HCT116 (cell line): ENCODE measurements at regions not wholly inside any gene's neighbourhood (a gene's known extent, or its start where the extent isn't known, plus 50 kb on each side); places are given as distances from the start of the nearest gene placed in this dataset.

Source experiments
- ATAC-seq: fragments of 200-7000 bp; cut with Tn5 transposase; 2 replicates; pipeline ENCODE4 v1.9.1; 2020; ENCODE audit warnings: mild to moderate bottlenecking, moderate library complexity
- BruUV-seq: library from RNA; stranded (reverse); fragments of 400-500 nt; replicated peaks from 2 replicates; lab custom pipeline; 2021; lab: Mats Ljungman, UMichigan
- CTCF ChIA-PET: fragments of 300-600 bp; sonication (Branson Sonifier 250); formaldehyde crosslinking; loops from one replicate; lab custom pipeline; 2021; ENCODE audit warnings: antibody characterized with exemption; lab: Charles Lee
- POLR2A ChIA-PET: fragments of 300-600, 350-600 bp; sonication (Branson Sonifier 250); formaldehyde crosslinking; loops from one replicate; lab custom pipeline; 2021; ENCODE audit warnings: antibody characterized with exemption; lab: Charles Lee
- RAD21 ChIA-PET, 2 experiments: fragments of 300-600 bp; sonication (Branson Sonifier 250); formaldehyde crosslinking; loops; one replicate each; lab custom pipeline; 2023; ENCODE audit warnings: low total read pairs in 2 of 2; ENCODE audit not compliant: uncharacterized antibody in 2 of 2, unreplicated experiment in 2 of 2, low non-redundant PET in 1 of 2; lab: Charles Lee
- DNase-seq: peaks from one replicate; pipeline ENCODE4 v3.0.0-alpha.2; 2010; ENCODE audit warnings: low read depth, low spot score
- H2AFZ ChIP-seq: fragments of 200-600 bp; shearing (Covaris generic), sonication (generic); 2 replicates; pipeline ENCODE4 v1.6.1; 2017; ENCODE audit warnings: low read depth, mixed run types, mixed read lengths, antibody characterized with exemption, low read length; ENCODE audit not compliant: poor library complexity, severe bottlenecking
- H3K27ac ChIP-seq: 2 replicates; pipeline ENCODE4 v1.5.1; 2012; ENCODE audit warnings: low read depth, low read length
- H3K27me3 ChIP-seq: fragments of 200-600 bp; sonication (generic); 2 replicates; pipeline ENCODE4 v1.6.1; 2016; ENCODE audit warnings: mixed run types, low read length, mixed read lengths; ENCODE audit not compliant: insufficient read depth
- H3K36me3 ChIP-seq, 2 experiments: fragments of 200-500 bp in 1 of 2; fragments of 200-600 bp in 1 of 2; sonication (Bioruptor generic) in 1 of 2; sonication (generic) in 1 of 2; 2 replicates each; pipeline versions ENCODE4 v1.5.1 to v1.6.1; 2014 to 2016; ENCODE audit warnings: low read length in 2 of 2, inconsistent platforms in 1 of 2, mixed read lengths in 1 of 2, mixed run types in 1 of 2; ENCODE audit not compliant: insufficient read depth in 2 of 2, control insufficient read depth in 1 of 2
- H3K4me1 ChIP-seq, 2 experiments: fragments of 200-600 bp in 1 of 2; sonication (generic) in 1 of 2; 2 replicates each; pipeline versions ENCODE4 v1.5.1 to v1.6.1; 2012 to 2017; ENCODE audit warnings: low read length in 2 of 2, inconsistent platforms in 1 of 2, mild to moderate bottlenecking in 1 of 2, mixed read lengths in 1 of 2, mixed run types in 1 of 2, moderate library complexity in 1 of 2; ENCODE audit not compliant: insufficient read depth in 2 of 2, control insufficient read depth in 1 of 2
- H3K4me2 ChIP-seq: fragments of 200-600 bp; sonication (generic); 2 replicates; pipeline ENCODE4 v1.6.1; 2017; ENCODE audit warnings: mixed run types, low read length, mixed read lengths
- H3K4me3 ChIP-seq, 2 experiments: fragments of 200-600 bp in 1 of 2; sonication (generic) in 1 of 2; replicated peaks in 1 of 2; 2 replicates each; pipeline ENCODE4 v1.5.1; 2011 to 2016; ENCODE audit warnings: low read length in 2 of 2, control low read depth in 1 of 2, low read depth in 1 of 2, mild to moderate bottlenecking in 1 of 2, mixed read lengths in 1 of 2, mixed run types in 1 of 2
- H3K79me2 ChIP-seq: fragments of 200-600 bp; sonication (generic); 2 replicates; pipeline ENCODE4 v1.6.1; 2017; ENCODE audit warnings: mild to moderate bottlenecking, mixed run types, low read length, moderate library complexity, mixed read lengths; ENCODE audit not compliant: insufficient read depth
- H3K9ac ChIP-seq: fragments of 200-600 bp; sonication (generic); 2 replicates; pipeline ENCODE4 v1.6.1; 2016; ENCODE audit warnings: low read length, mixed read lengths
- H3K9me2 ChIP-seq: fragments of 200-600 bp; sonication (generic), shearing (Covaris generic); 2 replicates; pipeline ENCODE4 v1.6.1; 2017; ENCODE audit warnings: mixed run types, mild to moderate bottlenecking, moderate library complexity; ENCODE audit not compliant: insufficient read depth
- H3K9me3 ChIP-seq, 2 experiments: fragments of 200-500 bp in 1 of 2; fragments of 200-600 bp in 1 of 2; sonication (Bioruptor generic) in 1 of 2; sonication (generic) in 1 of 2; 2 replicates each; pipeline ENCODE4 v1.6.1; 2014 to 2017; ENCODE audit warnings: low read length in 2 of 2, mixed read lengths in 2 of 2, inconsistent platforms in 1 of 2, low read depth in 1 of 2, mild to moderate bottlenecking in 1 of 2, mixed run types in 1 of 2, moderate library complexity in 1 of 2; ENCODE audit not compliant: control insufficient read depth in 1 of 2, insufficient read depth in 1 of 2
- H4K20me1 ChIP-seq: fragments of 200-600 bp; sonication (generic), shearing (Covaris generic); 2 replicates; pipeline ENCODE4 v1.6.1; 2017; ENCODE audit warnings: mixed run types, mild to moderate bottlenecking, moderate library complexity; ENCODE audit not compliant: insufficient read depth
- CBX3 ChIP-seq: IDR thresholded peaks from 2 replicates; pipeline ENCODE4 v1.6.1; 2012; ENCODE audit warnings: low read depth
- CEBPB ChIP-seq: IDR thresholded peaks from 2 replicates; pipeline ENCODE4 v1.6.1; 2012; ENCODE audit warnings: low read depth
- ELF1 ChIP-seq: IDR thresholded peaks from 2 replicates; pipeline ENCODE4 v1.6.1; 2012; ENCODE audit warnings: low read depth, borderline replicate concordance
- EZH2phosphoT487 ChIP-seq: fragments of 200-600 bp; IDR thresholded peaks from 2 replicates; pipeline ENCODE4 v1.6.1; 2018; ENCODE audit warnings: antibody characterized with exemption, borderline replicate concordance
- FOSL1 ChIP-seq: IDR thresholded peaks from 2 replicates; pipeline ENCODE4 v1.6.1; 2012; ENCODE audit warnings: low read depth
- JUND ChIP-seq: IDR thresholded peaks from 2 replicates; pipeline ENCODE4 v1.6.1; 2012
- POLR2AphosphoS5 ChIP-seq: IDR thresholded peaks from 2 replicates; pipeline ENCODE4 v1.6.1; 2011; ENCODE audit warnings: mild to moderate bottlenecking, low read depth, low read length, moderate library complexity
- SIN3A ChIP-seq: IDR thresholded peaks from 2 replicates; pipeline ENCODE4 v1.6.1; 2012; ENCODE audit warnings: low read depth
- SP1 ChIP-seq: IDR thresholded peaks from 2 replicates; pipeline ENCODE4 v1.6.1; 2012; ENCODE audit warnings: low read depth
- TCF7L2 ChIP-seq: IDR thresholded peaks from 2 replicates; pipeline ENCODE4 v1.7.0; 2011; ENCODE audit warnings: borderline replicate concordance, inconsistent platforms; ENCODE audit not compliant: insufficient read depth, insufficient read length; ENCODE audit errors: extremely low read depth
- YY1 ChIP-seq: IDR thresholded peaks from 2 replicates; pipeline ENCODE4 v1.6.1; 2011; ENCODE audit warnings: low read length, low read depth, moderate library complexity, mild to moderate bottlenecking; ENCODE audit not compliant: insufficient replicate concordance; ENCODE audit errors: extremely low read depth
- ZBTB33 ChIP-seq: IDR thresholded peaks from 2 replicates; pipeline ENCODE4 v1.6.1; 2011; ENCODE audit warnings: mild to moderate bottlenecking, low read length, moderate library complexity; ENCODE audit not compliant: insufficient replicate concordance; ENCODE audit errors: extremely low read depth
- ZFX ChIP-seq: fragments of 450-650 bp; IDR thresholded peaks from 2 replicates; pipeline ENCODE4 v1.6.1; 2017
- ZNF274 ChIP-seq: fragments of 200-500 bp; sonication (Bioruptor generic); IDR thresholded peaks from 2 replicates; pipeline ENCODE4 v1.6.1; 2014; ENCODE audit warnings: mild to moderate bottlenecking, low read depth, low read length, inconsistent platforms
- intact Hi-C: fragments of 100-400 bp; cut with micrococcal nuclease; formaldehyde crosslinking; loops from 2 replicates; pipeline ENCODE4 v1.10.0; 2022

DNA sequence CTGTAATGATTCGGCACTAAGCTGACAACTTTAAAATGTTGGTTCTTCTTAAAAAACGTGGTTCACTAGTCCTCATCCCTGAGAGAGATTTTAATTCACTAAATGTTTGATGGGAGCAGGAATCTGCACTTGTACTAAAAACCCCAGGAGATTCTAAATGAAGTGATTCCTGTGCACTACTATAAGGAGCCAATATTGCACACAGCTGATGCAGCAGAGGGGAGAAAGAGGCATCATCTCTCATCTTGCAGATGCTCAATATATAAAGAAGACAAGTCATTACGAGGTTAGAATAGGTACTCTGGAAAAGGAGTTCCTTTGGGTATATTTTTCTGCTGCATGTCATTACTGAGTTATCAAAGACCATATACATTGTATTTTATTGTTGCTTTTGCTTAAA lies 207.6 kb upstream of the RASGEF1B start (continued):
- no peak for TF ChIP-seq ZNF274
- TF ChIP-seq POLR2AphosphoS5 = no peak
- TF ChIP-seq CEBPB = no peak
- TF ChIP-seq CBX3 = no peak
- TF ChIP-seq ELF1 = no peak
- no peak for TF ChIP-seq JUND
- TF ChIP-seq SP1 = no peak
- TF ChIP-seq ZFX = no peak

- no peak for TF ChIP-seq TCF7L2
- TF ChIP-seq ZNF274 = no peak
- no peak for TF ChIP-seq YY1
- TF ChIP-seq JUND = no peak
- no peak for TF ChIP-seq ZBTB33
- no peak for TF ChIP-seq EZH2phosphoT487
- no peak for TF ChIP-seq SIN3A
- TF ChIP-seq POLR2AphosphoS5 = no peak
- TF ChIP-seq FOSL1 = no peak
- Histone ChIP-seq H3K27me3 (peaks cover 13% of the 10 kb centered on the region), H3K36me3 (no peaks in the 10 kb centered on the region), H3K79me2 (no peaks in the 10 kb centered on the region), H3K27ac (no peak overlapping the region), H3K9me2 (no peaks in the 10 kb centered on the region), H3K4me2 (no peak overlapping the region), H4K20me1 (no peaks in the 10 kb centered on the region), H3K9me3 (no peaks in the 10 kb centered on the region), H3K4me3 (no peak overlapping the region), H3K9ac (no peak overlapping the region), H3K4me1 (no peaks in the 10 kb centered on the region), H2AFZ (no peak overlapping the region)
- RAD21 ChIA-PET = no interaction called here
- POLR2A ChIA-PET = no interaction called here
- intact Hi-C loops = no loop called here
- DNase-seq = no peak
- no TSS peak for BruUV-seq
- CTCF ChIA-PET = no interaction called here
- no peak for ATAC-seq
Observed at GRCh38 chr4:81678801-81679200, 207.1 kb upstream of the RASGEF1B start.
